Natural killer cell (primary cell): ENCODE measurements at regions not wholly inside any gene's neighbourhood (a gene's known extent, or its start where the extent isn't known, plus 50 kb on each side); places are given as distances from the start of the nearest gene placed in this dataset.

Source experiments
- ATAC-seq, 3 donors: fragments of 150-1000 bp in 2 of 3; fragments of 200-7000 bp in 1 of 3; cut with Tn5 transposase; 1 replicate in 1 of 3; 2 replicates in 2 of 3; pipeline ENCODE4 v1.10.0; 2021; ENCODE audit warnings: mild to moderate bottlenecking in 2 of 3, moderate library complexity in 2 of 3
- DNase-seq, 2 donors: peaks; one replicate each; pipeline versions ENCODE4 v3.0.0 to v3.0.0-alpha.2; 2013 to 2021; ENCODE audit warnings: mixed read lengths in 1 of 2
- H3K27ac ChIP-seq: one replicate; pipeline ENCODE4 v1.5.1; 2013; ENCODE audit warnings: mild to moderate bottlenecking, low read length
- H3K27me3 ChIP-seq: one replicate; pipeline ENCODE4 v1.6.1; 2013; ENCODE audit warnings: low read length; ENCODE audit not compliant: control insufficient read depth, insufficient read depth
- H3K36me3 ChIP-seq: one replicate; pipeline ENCODE4 v1.6.1; 2013; ENCODE audit warnings: low read length; ENCODE audit not compliant: control insufficient read depth, insufficient read depth
- H3K4me1 ChIP-seq: one replicate; pipeline ENCODE4 v1.6.1; 2013; ENCODE audit warnings: low read length; ENCODE audit not compliant: control insufficient read depth, insufficient read depth
- H3K4me3 ChIP-seq: one replicate; pipeline ENCODE4 v1.5.1; 2013; ENCODE audit warnings: low read length
- H3K9me3 ChIP-seq: one replicate; pipeline ENCODE4 v1.6.1; 2013; ENCODE audit warnings: low read length; ENCODE audit not compliant: control insufficient read depth, insufficient read depth
- H3K27ac Mint-ChIP-seq, 2 donors: one replicate each; pipeline ENCODE4 v1.8.0; 2022; ENCODE audit warnings: mild to moderate bottlenecking in 2 of 2, mixed read lengths in 2 of 2, moderate library complexity in 1 of 2
- H3K27me3 Mint-ChIP-seq, 2 donors: one replicate each; pipeline ENCODE4 v1.8.0; 2022; ENCODE audit warnings: low read depth in 2 of 2, mixed read lengths in 2 of 2
- H3K36me3 Mint-ChIP-seq: one replicate; pipeline ENCODE4 v1.8.0; 2022; ENCODE audit warnings: mixed read lengths
- H3K4me1 Mint-ChIP-seq, 2 donors: one replicate each; pipeline ENCODE4 v1.8.0; 2022; ENCODE audit warnings: mixed read lengths in 2 of 2
- H3K4me3 Mint-ChIP-seq: one replicate; pipeline ENCODE4 v1.8.0; 2022; ENCODE audit warnings: mild to moderate bottlenecking, moderate library complexity, mixed read lengths
- H3K9me3 Mint-ChIP-seq, 2 donors: one replicate each; pipeline ENCODE4 v1.8.0; 2022; ENCODE audit warnings: mixed read lengths in 2 of 2
- WGBS: methylation state at CpG from one replicate; pipeline ENCODE4 v1.1.7; 2013; ENCODE audit warnings: missing lambda C conversion rate; ENCODE audit not compliant: insufficient coverage; 5-methylcytosine and 5-hydroxymethylcytosine counted together
- intact Hi-C: fragments of 100-400 bp; cut with micrococcal nuclease; formaldehyde crosslinking; loops from one replicate; pipeline ENCODE4 v1.14.2; 2022
- TF ChIP-seq, protein P1 (sequence below): fragments of 200-600 bp; IDR thresholded peaks from one replicate; pipeline ENCODE4 v1.8.0; 2022; ENCODE audit warnings: antibody characterized with exemption

DNA sequence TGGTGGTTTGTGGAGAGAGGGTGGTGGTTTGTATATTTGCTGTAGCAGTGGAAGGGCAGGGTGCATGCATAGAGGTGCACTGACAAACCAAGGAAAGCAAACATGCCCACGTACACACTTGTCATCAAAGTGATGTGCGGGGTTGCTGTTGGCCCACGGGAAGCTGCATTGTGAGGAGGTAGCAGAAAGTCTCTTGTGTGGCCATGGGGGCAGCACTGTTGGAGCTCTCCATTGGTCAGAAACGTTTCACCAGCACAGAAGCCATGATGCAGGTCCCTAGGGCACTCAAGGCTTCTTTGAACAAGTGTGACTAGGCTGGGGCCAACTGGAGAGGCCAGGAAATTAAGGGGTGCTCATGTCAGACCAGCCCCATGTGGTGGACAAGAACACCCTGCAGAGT, 174.8 kb upstream of the KLF8 start:
- Histone ChIP-seq H3K27ac (no peak overlapping the region), H3K9me3 (peaks cover 15% of the 10 kb centered on the region), H3K27me3 (no peaks in the 10 kb centered on the region), H3K36me3 (no peaks in the 10 kb centered on the region), H3K4me1 (no peaks in the 10 kb centered on the region), H3K4me3 (no peak overlapping the region)
- peaks cover 0 to 16% of the 10 kb centered on the region in 2 donors for H3K27me3 Mint-ChIP-seq
- intact Hi-C loops: no loop called here
- H3K4me1 Mint-ChIP-seq: no peaks in the 10 kb centered on the region
- 86% methylated on average over 4 of the region's 4 CpGs for WGBS
- TF ChIP-seq, protein P1, sequence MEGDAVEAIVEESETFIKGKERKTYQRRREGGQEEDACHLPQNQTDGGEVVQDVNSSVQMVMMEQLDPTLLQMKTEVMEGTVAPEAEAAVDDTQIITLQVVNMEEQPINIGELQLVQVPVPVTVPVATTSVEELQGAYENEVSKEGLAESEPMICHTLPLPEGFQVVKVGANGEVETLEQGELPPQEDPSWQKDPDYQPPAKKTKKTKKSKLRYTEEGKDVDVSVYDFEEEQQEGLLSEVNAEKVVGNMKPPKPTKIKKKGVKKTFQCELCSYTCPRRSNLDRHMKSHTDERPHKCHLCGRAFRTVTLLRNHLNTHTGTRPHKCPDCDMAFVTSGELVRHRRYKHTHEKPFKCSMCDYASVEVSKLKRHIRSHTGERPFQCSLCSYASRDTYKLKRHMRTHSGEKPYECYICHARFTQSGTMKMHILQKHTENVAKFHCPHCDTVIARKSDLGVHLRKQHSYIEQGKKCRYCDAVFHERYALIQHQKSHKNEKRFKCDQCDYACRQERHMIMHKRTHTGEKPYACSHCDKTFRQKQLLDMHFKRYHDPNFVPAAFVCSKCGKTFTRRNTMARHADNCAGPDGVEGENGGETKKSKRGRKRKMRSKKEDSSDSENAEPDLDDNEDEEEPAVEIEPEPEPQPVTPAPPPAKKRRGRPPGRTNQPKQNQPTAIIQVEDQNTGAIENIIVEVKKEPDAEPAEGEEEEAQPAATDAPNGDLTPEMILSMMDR: no peak
- no peak for ATAC-seq
- no peak overlapping the region for H3K4me3 Mint-ChIP-seq
- H3K9me3 Mint-ChIP-seq: peaks cover 8 to 31% of the 10 kb centered on the region in 2 donors
- H3K27ac Mint-ChIP-seq: no peak overlapping the region
- H3K36me3 Mint-ChIP-seq: peaks cover 22% of the 10 kb centered on the region
- DNase-seq: no peak

DNA sequence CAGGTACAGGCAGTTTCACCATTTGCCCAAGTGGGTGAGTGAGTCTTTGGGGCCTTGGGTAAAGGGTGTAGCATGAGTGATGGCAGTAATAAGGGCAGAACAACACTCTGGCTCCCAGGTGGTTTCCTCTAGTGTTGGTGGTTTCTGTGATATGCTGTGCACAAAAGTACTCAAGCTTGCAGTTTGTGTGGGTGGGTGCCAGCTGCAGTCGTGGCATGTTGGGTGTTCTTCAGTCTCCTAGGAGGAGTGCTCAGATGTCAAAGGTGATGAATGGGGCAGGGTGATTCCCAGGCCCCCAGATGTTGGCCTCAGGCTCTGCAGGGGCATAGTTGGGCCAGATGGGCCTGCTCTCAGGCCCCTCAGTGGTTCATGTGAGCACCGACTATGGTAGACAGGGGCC, 166.1 kb upstream of the KLF8 start:
- H3K9me3 ChIP-seq: peaks cover 21% of the 10 kb centered on the region
- no peaks in the 10 kb centered on the region for H3K36me3 ChIP-seq
- no peak overlapping the region for H3K27ac Mint-ChIP-seq
- no peak for ATAC-seq
- WGBS: 33% methylated on average over 2 of the region's 2 CpGs
- no peaks in the 10 kb centered on the region for H3K27me3 Mint-ChIP-seq
- H3K4me1 ChIP-seq: peaks cover 8% of the 10 kb centered on the region
- no peak for DNase-seq
- no peaks in the 10 kb centered on the region for H3K4me1 Mint-ChIP-seq
- TF ChIP-seq, protein P1: no peak
- H3K27ac ChIP-seq: peak overlapping the region; percentile 54
- H3K36me3 Mint-ChIP-seq: peaks cover 11% of the 10 kb centered on the region
- H3K9me3 Mint-ChIP-seq: peaks cover 2 to 8% of the 10 kb centered on the region in 2 donors
- no peaks in the 10 kb centered on the region for H3K27me3 ChIP-seq
- intact Hi-C loops: no loop called here
- H3K4me3 ChIP-seq: no peak overlapping the region
- no peak overlapping the region for H3K4me3 Mint-ChIP-seq

DNA sequence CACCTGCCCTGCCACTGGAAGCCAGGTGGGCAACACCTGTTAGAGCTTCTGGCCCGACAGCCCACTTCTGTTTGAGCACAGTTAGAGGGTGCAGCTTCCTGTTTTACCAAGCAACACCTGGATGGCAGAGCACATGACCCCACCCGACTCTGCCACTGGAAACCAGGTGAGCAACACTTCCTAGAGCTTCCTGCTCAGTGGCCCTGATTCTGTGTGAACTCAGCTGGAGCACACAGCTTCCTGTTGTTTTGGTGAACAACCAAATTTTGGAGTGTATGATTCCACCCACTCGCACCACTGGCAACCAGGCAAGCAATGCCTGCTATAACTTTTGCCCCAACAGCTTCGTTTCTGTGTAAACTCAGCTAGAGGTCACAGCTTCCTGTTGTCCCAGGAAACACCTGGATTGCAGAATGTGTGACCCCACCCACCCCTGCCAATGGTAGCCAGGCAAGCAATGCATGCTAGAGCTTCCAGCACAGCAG, 163.8 kb upstream of the KLF8 start:
- Histone ChIP-seq H3K4me3 (no peak overlapping the region), H3K36me3 (no peaks in the 10 kb centered on the region), H3K27ac (peak overlapping the region; percentile 76), H3K9me3 (peaks cover 19% of the 10 kb centered on the region), H3K4me1 (peaks cover 8% of the 10 kb centered on the region), H3K27me3 (no peaks in the 10 kb centered on the region)
- Mint-ChIP-seq H3K27me3 (no peaks in the 10 kb centered on the region), H3K36me3 (peaks cover 7% of the 10 kb centered on the region), H3K9me3 (no peaks in the 10 kb centered on the region), H3K4me1 (no peaks in the 10 kb centered on the region), H3K4me3 (no peak overlapping the region), H3K27ac (no peak overlapping the region)
- TF ChIP-seq, protein P1: no peak
- WGBS: 12% methylated on average over 4 of the region's 4 CpGs
- peak in 1 of 2 donors; percentile 1 for DNase-seq
- no peak for ATAC-seq
- intact Hi-C loops: no loop called here

DNA sequence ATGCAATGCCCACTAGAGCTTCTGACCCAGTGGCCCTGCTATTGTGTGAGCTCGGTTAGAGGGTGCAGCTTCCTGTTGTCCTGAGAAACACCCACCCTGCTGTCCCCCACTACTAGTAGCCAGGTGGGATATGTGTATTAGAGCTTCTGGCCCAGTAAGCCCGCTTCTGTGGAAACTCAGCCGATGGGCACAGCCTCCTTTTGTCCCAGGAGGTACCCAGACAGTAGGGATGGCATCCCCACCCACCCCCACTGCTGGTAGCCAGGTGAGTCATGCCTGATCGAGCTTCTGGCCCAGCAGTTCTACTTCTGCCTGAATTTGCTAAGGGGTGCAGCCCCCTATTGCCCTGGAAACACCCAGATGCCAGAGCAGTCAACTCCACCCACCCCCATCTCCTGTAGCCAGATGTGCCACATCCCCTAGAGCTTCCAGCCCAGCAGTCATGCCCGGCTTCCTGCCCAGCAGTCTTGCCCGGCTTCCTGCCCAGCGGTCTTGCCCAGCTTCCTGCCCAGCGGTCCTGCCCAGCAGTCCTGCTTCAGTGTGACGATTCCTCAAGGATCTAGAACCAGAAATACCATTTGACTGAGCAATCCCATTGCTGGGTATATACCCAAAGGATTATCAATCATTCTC, 162.7 kb upstream of the KLF8 start:
- H3K36me3 Mint-ChIP-seq: peaks cover 4% of the 10 kb centered on the region
- H3K27me3 Mint-ChIP-seq: no peaks in the 10 kb centered on the region
- no peak overlapping the region for H3K4me3 ChIP-seq
- no peaks in the 10 kb centered on the region for H3K27me3 ChIP-seq
- TF ChIP-seq, protein P1: no peak
- intact Hi-C loops: no loop called here
- ATAC-seq (no peak), DNase-seq (no peak)
- H3K9me3 Mint-ChIP-seq: no peaks in the 10 kb centered on the region
- H3K27ac ChIP-seq: peak overlapping the region; percentile 76
- H3K4me3 Mint-ChIP-seq: no peak overlapping the region
- peaks cover 8% of the 10 kb centered on the region for H3K4me1 ChIP-seq
- 67% methylated on average over 8 of the region's 9 CpGs for WGBS
- H3K27ac Mint-ChIP-seq: no peak overlapping the region
- peaks cover 15% of the 10 kb centered on the region for H3K9me3 ChIP-seq
- no peaks in the 10 kb centered on the region for H3K36me3 ChIP-seq
- no peaks in the 10 kb centered on the region for H3K4me1 Mint-ChIP-seq
